Endothelial cell of hepatic sinusoid (primary cell): ENCODE measurements at regions not wholly inside any gene's neighbourhood (a gene's known extent, or its start where the extent isn't known, plus 50 kb on each side); places are given as distances from the start of the nearest gene placed in this dataset.

Experiments
- in situ Hi-C: cut with HindIII; loops from 2 replicates; pipeline ENCODE4 v1.10.0; 2017; ENCODE audit warnings: low sequenced_read_pairs

DNA sequence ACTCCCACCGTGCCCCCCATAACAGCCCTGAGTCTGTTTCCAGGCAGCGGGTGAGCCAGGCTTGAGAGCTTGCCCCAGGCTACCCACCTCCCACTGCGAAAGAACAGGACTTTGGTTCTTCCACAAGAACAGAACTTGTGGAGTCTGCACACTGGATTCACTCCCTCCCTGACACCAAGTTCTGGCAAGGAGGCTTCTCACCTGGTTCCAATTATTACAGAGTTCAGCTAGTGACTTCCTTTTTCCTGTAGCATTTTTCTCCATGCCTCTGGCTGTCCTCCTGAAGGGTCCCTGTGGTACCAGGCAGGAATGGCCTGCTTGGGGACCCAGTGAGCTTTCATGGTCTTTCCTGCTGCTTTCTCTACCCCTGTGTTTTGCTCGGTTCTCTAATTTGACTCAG is 208.6 kb upstream of the SFRP2 start:
- in situ Hi-C loops = no loop called here

DNA sequence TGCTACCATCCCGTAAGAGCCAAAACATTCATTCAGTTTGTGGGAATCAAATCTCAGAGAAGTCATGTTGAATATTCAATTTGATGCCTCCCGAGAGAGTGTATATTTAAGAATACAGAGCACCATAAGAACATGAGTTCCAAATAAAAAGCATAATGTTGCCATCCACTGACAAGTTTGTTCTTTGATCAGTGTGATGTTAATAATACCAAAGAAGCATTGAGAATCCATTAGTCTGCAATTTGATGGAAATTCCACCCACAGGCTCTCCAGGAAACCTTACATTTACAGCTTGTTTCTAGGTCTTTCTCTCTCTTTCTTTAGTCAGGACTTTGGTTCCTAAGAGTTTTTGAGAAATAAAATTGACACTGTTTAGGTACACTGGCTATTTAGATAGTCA is 200.6 kb upstream of the SFRP2 start:
- in situ Hi-C loops = no loop called here

GRCh38 chr4:153988492-153989363 is 199.8 kb upstream of the SFRP2 start:
- in situ Hi-C loops = no loop called here

DNA sequence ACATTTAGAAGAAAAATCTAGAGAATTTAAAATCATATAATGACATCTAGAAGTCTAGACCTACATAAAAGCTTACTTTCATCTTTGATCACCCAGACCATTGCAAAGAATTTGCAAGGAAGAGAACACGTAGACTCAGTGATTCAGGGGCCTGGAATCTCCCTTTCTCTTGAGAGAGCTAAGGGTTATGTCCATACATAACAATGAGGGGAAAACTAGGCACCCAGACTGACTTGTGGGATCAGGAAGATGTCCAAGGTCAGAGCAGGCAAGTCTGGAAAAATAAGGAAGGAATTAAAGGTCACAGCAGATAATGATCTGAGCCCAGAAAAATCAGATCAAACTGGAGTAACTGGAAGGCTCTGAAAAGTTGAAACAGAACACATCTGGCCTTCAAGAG is 198.4 kb upstream of the SFRP2 start:
- in situ Hi-C loops = no loop called here

DNA sequence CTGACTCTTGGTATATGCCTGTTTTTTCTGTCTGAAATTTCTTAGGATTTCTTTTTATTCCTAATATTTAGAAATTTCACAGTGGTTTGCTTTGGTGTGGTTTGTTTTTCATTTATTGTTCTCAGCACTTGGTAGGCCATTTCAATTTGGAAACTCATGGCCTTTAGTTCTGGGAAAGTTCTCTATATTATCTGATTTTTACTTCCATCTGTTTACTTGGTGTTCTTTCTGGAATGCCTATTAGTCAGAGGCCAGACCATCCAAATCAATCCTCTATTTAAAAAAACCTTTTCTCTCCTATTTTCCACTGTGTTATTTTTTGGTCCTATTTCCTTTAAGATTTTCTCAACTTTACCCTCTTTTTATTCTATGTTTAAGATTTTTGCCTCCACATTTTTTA is 188.1 kb upstream of the SFRP2 start:
- in situ Hi-C loops = no loop called here

- in situ Hi-C loops = no loop called here
These were observed 185.6 kb upstream of the SFRP2 start for GRCh38 chr4:153974452-153974851.

GRCh38 chr4:153973942-153974341 is 185.1 kb upstream of the SFRP2 start:
- in situ Hi-C loops = no loop called here

DNA sequence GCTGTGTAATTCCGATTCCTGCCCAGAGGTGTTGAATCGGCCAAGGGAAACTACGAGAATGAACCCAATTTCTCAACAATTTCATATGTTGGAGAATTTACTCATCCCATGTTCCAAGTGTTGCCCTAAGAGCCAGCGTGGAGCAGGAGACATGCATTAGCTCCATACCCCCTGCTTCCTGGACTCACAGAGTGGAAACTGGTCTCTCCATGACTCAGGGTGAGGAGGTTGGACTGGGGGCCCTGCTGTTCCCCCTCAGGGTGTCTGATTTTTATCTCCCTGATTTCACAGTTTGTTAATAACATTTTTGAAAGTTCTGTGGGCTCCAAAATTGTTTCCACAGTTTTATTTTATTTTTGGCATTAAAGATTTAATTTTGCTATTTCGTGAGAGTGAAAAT is 183.0 kb upstream of the SFRP2 start:
- in situ Hi-C loops = no loop called here

DNA sequence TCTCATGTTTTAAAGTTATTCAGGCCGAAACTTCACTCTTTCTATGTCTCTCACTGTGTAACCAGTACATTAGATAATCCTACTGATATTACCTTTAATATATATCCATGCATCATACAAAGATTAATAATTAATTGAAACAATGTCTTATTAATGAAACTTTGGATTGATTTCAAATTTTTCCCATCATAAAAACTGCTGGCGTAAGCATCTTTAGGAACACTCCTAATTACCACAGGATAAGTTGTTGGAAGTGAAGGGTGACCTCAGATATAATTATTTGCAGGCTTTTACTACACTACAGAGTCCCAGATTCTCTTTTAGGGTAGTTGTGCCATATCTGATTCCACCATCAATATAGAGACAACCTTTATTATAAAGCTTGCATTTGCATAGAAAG is 181.3 kb upstream of the SFRP2 start:
- in situ Hi-C loops = no loop called here

DNA sequence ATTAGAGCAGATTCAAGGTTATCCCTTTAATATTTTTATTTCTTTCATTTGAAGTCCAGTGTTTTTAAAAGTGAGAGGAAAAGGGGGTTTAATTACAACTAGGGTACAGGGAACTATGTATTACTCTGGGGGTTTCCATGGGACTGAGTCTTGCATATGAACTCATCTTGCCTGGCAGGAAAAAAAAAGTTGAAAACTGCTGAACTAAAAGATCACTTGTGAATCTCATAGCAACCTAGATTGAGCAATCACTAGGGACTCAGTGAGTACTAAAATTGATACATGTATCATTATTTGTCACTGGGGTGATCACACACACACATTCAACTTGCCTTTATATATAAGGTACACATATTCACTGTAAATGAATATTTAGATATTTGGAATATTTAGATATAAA is 180.7 kb upstream of the SFRP2 start:
- in situ Hi-C loops = no loop called here

DNA sequence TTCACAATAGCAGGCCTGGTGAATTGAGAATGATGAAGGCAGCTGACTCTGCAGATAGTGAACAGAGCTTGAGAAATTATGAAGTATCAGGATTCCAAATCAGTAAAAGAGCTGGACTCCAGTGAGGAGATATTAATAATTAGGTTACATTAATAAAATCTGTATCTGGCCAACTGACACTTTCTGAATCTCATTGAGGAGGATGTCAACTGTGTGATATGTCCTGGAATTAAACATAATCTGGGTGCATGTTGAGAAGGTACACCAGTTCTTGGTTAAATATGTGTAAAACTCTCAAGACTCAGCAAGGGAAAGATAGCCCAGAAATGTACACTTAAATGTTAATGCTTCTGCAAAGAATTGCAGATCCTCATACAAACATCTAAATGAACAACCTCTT is 177.8 kb upstream of the SFRP2 start:
- in situ Hi-C loops = no loop called here

- in situ Hi-C loops = no loop called here
These were observed 174.3 kb upstream of the SFRP2 start for GRCh38 chr4:153963216-153963615.

GRCh38 chr4:153962311-153963039 is 173.6 kb upstream of the SFRP2 start:
- in situ Hi-C loops = no loop called here

- in situ Hi-C loops = no loop called here
These were observed 166.4 kb upstream of the SFRP2 start for GRCh38 chr4:153955327-153955726.

DNA sequence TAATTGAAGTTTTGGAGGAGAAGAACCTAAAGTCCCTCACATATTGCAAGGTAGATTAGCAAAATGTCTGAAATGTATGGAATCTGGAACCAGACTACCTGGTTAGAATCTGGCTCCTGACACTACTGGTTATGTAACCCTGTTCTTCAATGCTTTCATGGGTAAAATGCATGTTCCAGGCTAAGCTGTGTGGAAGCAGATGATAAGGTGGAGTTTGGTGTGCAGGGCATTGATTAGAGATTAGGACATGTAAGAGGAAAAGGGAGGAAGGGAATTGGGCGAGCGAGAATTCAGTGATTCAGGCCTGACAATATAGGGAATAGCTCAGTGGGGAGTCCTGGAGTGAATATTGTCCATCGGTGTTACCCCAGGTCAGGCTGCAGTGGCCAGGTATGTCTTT is 165.8 kb upstream of the SFRP2 start:
- in situ Hi-C loops = loop anchor here (5.0 kb wide), 1 partner anchor 47 kb away; no protein-coding TSS in a partner anchor

DNA sequence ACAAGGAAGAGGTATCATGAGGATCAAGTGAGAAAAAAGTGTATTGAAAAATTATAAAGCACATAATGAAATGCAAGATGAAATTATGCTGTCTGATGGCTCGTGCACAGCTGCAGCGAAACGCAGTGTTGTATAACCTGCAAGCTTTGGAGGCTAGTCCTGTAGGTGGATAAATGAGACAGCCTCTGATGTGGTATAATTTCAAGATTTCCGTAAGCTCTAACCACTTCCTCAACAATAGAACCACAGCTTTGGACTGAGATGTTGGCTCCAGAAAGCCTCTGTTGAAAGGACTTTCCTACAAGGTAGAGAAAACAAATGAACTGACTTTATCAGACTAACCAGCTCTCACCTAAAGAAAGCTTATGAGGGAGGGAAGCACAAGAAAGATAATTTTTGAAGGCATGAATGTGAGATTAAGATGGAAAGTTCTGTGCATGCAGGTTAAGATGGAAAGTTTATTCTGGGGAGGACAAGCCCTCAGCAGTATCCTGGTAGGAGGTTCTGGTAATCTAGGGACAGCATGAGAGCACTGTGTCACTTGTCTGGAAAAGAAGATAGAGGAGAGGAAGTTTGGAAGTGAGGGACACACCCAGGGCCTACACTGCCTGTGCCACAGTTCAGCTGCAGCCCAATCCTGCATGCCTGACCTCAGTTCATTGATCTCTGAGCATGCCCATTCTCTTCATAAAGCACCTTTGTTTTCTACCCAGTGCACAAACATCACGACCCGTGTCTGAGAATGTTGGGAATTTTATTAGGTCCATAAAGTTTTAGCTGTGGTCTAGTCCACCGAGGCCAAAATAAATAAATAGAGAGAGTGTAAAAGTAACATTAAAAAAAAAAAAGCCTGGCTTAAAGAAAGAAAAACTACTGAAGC is 161.5 kb upstream of the SFRP2 start:
- in situ Hi-C loops = loop anchor here (5.0 kb wide), 1 partner anchor 43 kb away; no protein-coding TSS in a partner anchor

DNA sequence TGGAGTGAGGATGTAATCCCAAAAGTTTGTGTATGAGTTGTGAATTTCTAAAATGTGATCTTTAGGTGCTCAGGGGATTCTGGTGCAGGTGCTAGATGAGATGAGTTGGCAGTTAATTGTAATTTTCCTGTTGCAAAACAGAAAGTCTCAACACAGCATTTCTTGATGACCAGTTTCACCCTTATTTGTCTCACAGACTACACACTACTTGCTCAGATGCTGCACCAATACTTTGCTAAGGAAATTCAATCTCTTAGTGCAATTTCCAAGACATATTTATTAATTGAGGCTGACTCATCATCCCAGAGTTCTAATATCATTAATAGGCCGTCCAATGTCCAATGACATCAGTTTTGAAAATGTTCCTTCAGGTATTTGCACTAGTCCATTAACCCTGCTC is 159.2 kb upstream of the SFRP2 start:
- in situ Hi-C loops = no loop called here

DNA sequence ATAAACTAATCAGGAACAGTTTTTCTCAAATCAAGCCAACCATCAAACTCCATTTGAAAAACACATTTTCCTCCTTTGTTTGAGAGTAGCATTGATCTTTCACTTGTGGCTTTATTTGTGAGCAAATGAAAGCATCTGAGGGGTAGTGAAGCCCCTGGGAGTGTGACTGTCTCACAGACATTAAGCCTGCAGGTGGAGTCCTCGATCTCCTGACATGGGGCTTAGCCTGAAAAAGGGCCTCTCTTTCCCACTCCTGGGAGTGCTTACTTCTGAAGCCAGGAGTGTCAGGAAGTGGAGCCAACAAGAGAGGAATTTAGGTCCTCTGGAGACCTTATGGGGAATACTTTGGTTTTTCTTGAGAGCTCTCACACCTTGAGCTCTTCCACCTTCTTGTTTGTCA is 158.2 kb upstream of the SFRP2 start:
- in situ Hi-C loops = no loop called here

DNA sequence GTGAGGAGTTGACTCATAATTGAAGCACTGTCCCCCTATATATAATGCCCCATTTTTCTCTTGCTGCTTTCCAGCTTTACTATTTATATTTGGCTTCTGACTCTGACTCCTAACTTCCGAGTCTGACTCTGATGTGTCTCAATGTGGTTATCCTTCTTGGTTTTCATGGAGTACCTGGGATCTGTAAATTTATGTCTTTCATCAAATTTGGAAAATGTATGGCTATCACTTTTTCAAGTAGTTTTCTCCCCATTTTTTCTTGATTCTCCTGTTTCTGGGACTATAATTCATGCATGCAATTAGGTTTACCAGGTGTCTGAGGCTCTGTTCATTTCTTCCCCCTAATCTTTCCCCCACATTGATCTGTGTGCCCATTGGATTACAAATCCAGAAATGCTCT is 156.8 kb upstream of the SFRP2 start:
- in situ Hi-C loops = no loop called here

DNA sequence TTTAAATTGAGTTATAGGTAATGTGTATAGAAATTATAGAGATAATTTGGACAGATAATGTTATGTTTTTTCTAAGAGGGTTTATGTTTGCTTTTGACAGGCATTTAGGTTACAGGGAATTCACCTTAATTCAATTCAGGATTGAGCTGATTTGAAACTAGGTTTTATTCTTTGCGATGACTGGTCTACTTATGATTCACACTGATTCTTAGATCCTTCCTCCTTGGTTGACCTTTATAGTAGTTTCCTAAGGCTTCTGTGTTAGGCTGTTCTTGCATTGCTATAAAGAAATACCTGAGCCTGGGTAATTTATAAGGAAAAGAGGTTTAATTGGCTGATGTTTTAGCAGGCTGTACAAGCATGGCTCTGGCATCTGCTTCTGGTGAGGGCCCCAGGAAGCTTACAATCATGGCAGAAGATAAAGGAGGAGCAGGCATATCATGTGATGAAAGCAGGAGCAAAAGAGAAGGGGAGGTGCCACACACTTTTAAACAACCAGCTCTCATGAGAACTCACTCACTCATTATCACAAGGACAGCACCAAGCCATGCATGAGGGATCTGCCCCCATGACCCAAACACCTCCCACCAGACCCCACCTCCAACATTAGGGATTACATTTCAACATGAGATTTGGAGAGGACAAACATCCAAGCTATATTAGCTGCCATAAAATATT is 155.0 kb upstream of the SFRP2 start:
- in situ Hi-C loops = no loop called here

DNA sequence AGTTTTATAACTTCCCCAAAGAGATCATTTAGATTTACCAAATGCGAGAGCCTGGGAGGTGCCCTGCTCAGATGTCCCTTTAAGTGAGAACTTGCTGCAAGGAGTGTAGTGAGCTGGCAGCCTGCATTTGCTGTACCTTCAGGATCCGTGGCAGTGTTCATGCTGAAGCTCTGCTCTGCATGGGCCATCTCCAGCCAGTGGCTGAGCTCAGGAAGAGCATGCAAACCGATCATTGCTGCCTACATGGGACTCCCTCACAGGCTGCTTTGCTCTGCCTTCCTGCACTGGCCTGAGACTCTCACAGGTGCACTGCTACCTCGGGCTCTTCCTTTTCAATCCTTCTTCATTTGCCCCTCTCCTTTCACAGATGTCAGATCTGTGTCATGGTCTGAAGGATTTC is 152.0 kb upstream of the SFRP2 start:
- in situ Hi-C loops = no loop called here
